Nephron (organoid): ENCODE measurements at regions not wholly inside any gene's neighbourhood (a gene's known extent, or its start where the extent isn't known, plus 50 kb on each side); places are given as distances from the start of the nearest gene placed in this dataset.

Experiments
- H3K27ac Mint-ChIP-seq, 3 experiments: 2 replicates each; pipeline ENCODE4 v1.8.0; 2020; ENCODE audit warnings: mixed read lengths in 3 of 3, mild to moderate bottlenecking in 2 of 3, moderate library complexity in 1 of 3
- H3K27me3 Mint-ChIP-seq: 2 replicates; pipeline ENCODE4 v1.8.0; 2021; ENCODE audit warnings: low read depth, mild to moderate bottlenecking, moderate library complexity, mixed read lengths
- H3K36me3 Mint-ChIP-seq: 2 replicates; pipeline ENCODE4 v1.8.0; 2020; ENCODE audit warnings: low read depth, mixed read lengths
- H3K4me1 Mint-ChIP-seq: 2 replicates; pipeline ENCODE4 v1.8.0; 2020; ENCODE audit warnings: mixed read lengths
- H3K4me3 Mint-ChIP-seq, 3 experiments: 2 replicates each; pipeline ENCODE4 v1.8.0; 2020; ENCODE audit warnings: mild to moderate bottlenecking in 3 of 3, mixed read lengths in 3 of 3, moderate library complexity in 2 of 3
- H3K9me3 Mint-ChIP-seq: 2 replicates; pipeline ENCODE4 v1.8.0; 2020; ENCODE audit warnings: mixed read lengths
- CTCF ChIP-seq, 3 experiments: fragments of 200-600 bp; sonication (generic); IDR thresholded peaks; one replicate each; pipeline ENCODE4 v1.5.0; 2021; ENCODE audit warnings: antibody characterized with exemption in 3 of 3; ENCODE audit not compliant: unreplicated experiment in 3 of 3

- H3K27me3 Mint-ChIP-seq, result peaks cover 5% of the 10 kb centered on the region
- TF ChIP-seq CTCF (IDR thresholded peaks at IDR 0.05; ENCODE audit: unreplicated experiment in 3 of 3), result no peak
- no peaks in the 10 kb centered on the region for H3K36me3 Mint-ChIP-seq
- peaks cover 6% of the 10 kb centered on the region for H3K4me1 Mint-ChIP-seq
- peaks cover under 1% of the 10 kb centered on the region for H3K9me3 Mint-ChIP-seq
- no peak overlapping the region for H3K4me3 Mint-ChIP-seq
- no peak overlapping the region for H3K27ac Mint-ChIP-seq
Observed at GRCh38 chr1:55288245-55288644, 73.1 kb upstream of the USP24 start.

GRCh38 chr1:55287723-55288122 lies 72.6 kb upstream of the USP24 start:
- H3K36me3 Mint-ChIP-seq, result no peaks in the 10 kb centered on the region

GRCh38 chr1:55286856-55287602 lies 71.9 kb upstream of the USP24 start:
- Mint-ChIP-seq H3K36me3 (no peaks in the 10 kb centered on the region), H3K4me1 (peaks cover 6% of the 10 kb centered on the region), H3K9me3 (no peaks in the 10 kb centered on the region), H3K4me3 (no peak overlapping the region), H3K27me3 (peaks cover 5% of the 10 kb centered on the region), H3K27ac (no peak overlapping the region)
- TF ChIP-seq CTCF (IDR thresholded peaks at IDR 0.05; ENCODE audit: unreplicated experiment in 3 of 3), result no peak

More at GRCh38 chr1:55287723-55288122, 72.6 kb upstream of the USP24 start:
- peaks cover 6% of the 10 kb centered on the region for H3K4me1 Mint-ChIP-seq
- TF ChIP-seq CTCF (IDR thresholded peaks at IDR 0.05; ENCODE audit: unreplicated experiment in 3 of 3), result no peak
- peaks cover 5% of the 10 kb centered on the region for H3K27me3 Mint-ChIP-seq
- no peak overlapping the region for H3K4me3 Mint-ChIP-seq
- H3K9me3 Mint-ChIP-seq, result no peaks in the 10 kb centered on the region
- H3K27ac Mint-ChIP-seq, result no peak overlapping the region

- H3K27ac Mint-ChIP-seq, result no peak overlapping the region
- H3K4me3 Mint-ChIP-seq, result no peak overlapping the region
- H3K36me3 Mint-ChIP-seq, result no peaks in the 10 kb centered on the region
- no peaks in the 10 kb centered on the region for H3K9me3 Mint-ChIP-seq
- peaks cover 5% of the 10 kb centered on the region for H3K27me3 Mint-ChIP-seq
- TF ChIP-seq CTCF (IDR thresholded peaks at IDR 0.05; ENCODE audit: unreplicated experiment in 3 of 3), result no peak
- H3K4me1 Mint-ChIP-seq, result peaks cover 6% of the 10 kb centered on the region
Observed at GRCh38 chr1:55285834-55286233, 70.7 kb upstream of the USP24 start.

- peak; percentile 57 to 72 (median 65) for TF ChIP-seq CTCF (IDR thresholded peaks at IDR 0.05; ENCODE audit: unreplicated experiment in 3 of 3)
- Mint-ChIP-seq H3K4me1 (peaks cover 6% of the 10 kb centered on the region), H3K9me3 (no peaks in the 10 kb centered on the region), H3K27me3 (peaks cover 5% of the 10 kb centered on the region), H3K36me3 (no peaks in the 10 kb centered on the region), H3K4me3 (no peak overlapping the region), H3K27ac (peak overlapping the region in 2 of 3 experiments; percentile 27 to 39)
Observed at GRCh38 chr1:55284856-55285255, 69.7 kb upstream of the USP24 start.

- Mint-ChIP-seq H3K4me1 (peaks cover 13% of the 10 kb centered on the region), H3K36me3 (no peaks in the 10 kb centered on the region)
Observed at GRCh38 chr1:55282058-55282457, 66.9 kb upstream of the USP24 start.

More at GRCh38 chr1:55282058-55282457, 66.9 kb upstream of the USP24 start:
- no peaks in the 10 kb centered on the region for H3K9me3 Mint-ChIP-seq
- no peak overlapping the region for H3K27ac Mint-ChIP-seq
- H3K4me3 Mint-ChIP-seq, result no peak overlapping the region
- no peak for TF ChIP-seq CTCF (IDR thresholded peaks at IDR 0.05; ENCODE audit: unreplicated experiment in 3 of 3)
- peaks cover 5% of the 10 kb centered on the region for H3K27me3 Mint-ChIP-seq
